Ishikawa (cell line): ENCODE measurements at regions not wholly inside any gene's neighbourhood (a gene's known extent, or its start where the extent isn't known, plus 50 kb on each side); places are given as distances from the start of the nearest gene placed in this dataset.

Source experiments
- CEBPB ChIP-seq: IDR thresholded peaks from 2 replicates; pipeline ENCODE4 v1.6.1; 2012
- CREB1 ChIP-seq: IDR thresholded peaks from 2 replicates; pipeline ENCODE4 v1.6.1; 2012; ENCODE audit warnings: low read depth
- EGR1 ChIP-seq: IDR thresholded peaks from 2 replicates; pipeline ENCODE4 v1.6.1; 2012
- EP300 ChIP-seq: IDR thresholded peaks from 2 replicates; pipeline ENCODE4 v1.6.1; 2012; ENCODE audit warnings: borderline replicate concordance
- FOXM1 ChIP-seq: IDR thresholded peaks from 2 replicates; pipeline ENCODE4 v1.6.1; 2012; ENCODE audit warnings: low read depth, borderline replicate concordance
- MAX ChIP-seq: IDR thresholded peaks from 2 replicates; pipeline ENCODE4 v1.6.1; 2012
- NFIC ChIP-seq: IDR thresholded peaks from 2 replicates; pipeline ENCODE4 v1.6.1; 2012
- RAD21 ChIP-seq: IDR thresholded peaks from 2 replicates; pipeline ENCODE4 v1.6.1; 2012; ENCODE audit warnings: low read depth
- REST ChIP-seq: IDR thresholded peaks from 2 replicates; pipeline ENCODE4 v1.6.1; 2012; ENCODE audit warnings: low read depth, mild to moderate bottlenecking
- TAF1 ChIP-seq: IDR thresholded peaks from 2 replicates; pipeline ENCODE4 v1.6.1; 2012; ENCODE audit warnings: low read depth, mild to moderate bottlenecking
- TCF12 ChIP-seq: IDR thresholded peaks from 2 replicates; pipeline ENCODE4 v1.6.1; 2012; ENCODE audit warnings: low read depth
- TEAD4 ChIP-seq: IDR thresholded peaks from 2 replicates; pipeline ENCODE4 v1.6.1; 2012
- USF1 ChIP-seq: IDR thresholded peaks from 2 replicates; pipeline ENCODE4 v1.6.1; 2012
- YY1 ChIP-seq: IDR thresholded peaks from 2 replicates; pipeline ENCODE4 v1.6.1; 2012; ENCODE audit warnings: low read depth
- ZBTB7A ChIP-seq: IDR thresholded peaks from 2 replicates; pipeline ENCODE4 v1.6.1; 2012; ENCODE audit warnings: low read depth

GRCh38 chr15:95341686-95342085, 988.8 kb upstream of the NR2F2 start:
- TF ChIP-seq CEBPB (no peak), EP300 (no peak), TAF1 (no peak), USF1 (no peak), REST (no peak), MAX (no peak), RAD21 (no peak), NFIC (no peak), TCF12 (no peak), EGR1 (no peak), YY1 (no peak), FOXM1 (no peak), TEAD4 (no peak), ZBTB7A (no peak), CREB1 (no peak)

- no peak for TF ChIP-seq TCF12
- no peak for TF ChIP-seq NFIC
- no peak for TF ChIP-seq RAD21
- no peak for TF ChIP-seq EGR1
- TF ChIP-seq TAF1 = no peak
- no peak for TF ChIP-seq USF1
These were observed 984.6 kb upstream of the NR2F2 start for GRCh38 chr15:95345867-95346266.

GRCh38 chr15:95346721-95347475, 983.6 kb upstream of the NR2F2 start:
- TF ChIP-seq MAX (no peak), CREB1 (no peak), RAD21 (no peak), USF1 (no peak), TCF12 (no peak), EGR1 (no peak), TAF1 (no peak), YY1 (no peak), NFIC (no peak), CEBPB (no peak)

- TF ChIP-seq EP300 = no peak
- no peak for TF ChIP-seq TAF1
- no peak for TF ChIP-seq RAD21
- TF ChIP-seq REST = no peak
- no peak for TF ChIP-seq USF1
- no peak for TF ChIP-seq MAX
- TF ChIP-seq TCF12 = no peak
- TF ChIP-seq NFIC = no peak
- TF ChIP-seq CEBPB = no peak
- TF ChIP-seq TEAD4 = no peak
- TF ChIP-seq ZBTB7A = no peak
- TF ChIP-seq YY1 = no peak
- no peak for TF ChIP-seq CREB1
- no peak for TF ChIP-seq FOXM1
- no peak for TF ChIP-seq EGR1
These were observed 982.7 kb upstream of the NR2F2 start for GRCh38 chr15:95347837-95348236.

- TF ChIP-seq TAF1 (no peak), MAX (no peak), EGR1 (no peak), USF1 (no peak), ZBTB7A (no peak), CEBPB (no peak), RAD21 (no peak), FOXM1 (no peak), TEAD4 (no peak), NFIC (no peak), CREB1 (no peak), REST (no peak), YY1 (no peak), TCF12 (no peak), EP300 (no peak)
These were observed 979.6 kb upstream of the NR2F2 start for GRCh38 chr15:95350908-95351307.
